Upper lobe of left lung (tissue), 4 donors: ENCODE measurements at regions not wholly inside any gene's neighbourhood (a gene's known extent, or its start where the extent isn't known, plus 50 kb on each side); places are given as distances from the start of the nearest gene placed in this dataset.

ENCODE experiments used
- CTCF ChIP-seq, 6 experiments: fragments of 450-650 bp in 4 of 6; fragments of 200-600 bp in 2 of 6; sonication (generic) in 2 of 6; IDR thresholded peaks; one replicate each; pipeline ENCODE4 v1.5.1; 2016 to 2019; ENCODE audit warnings: antibody characterized with exemption in 6 of 6
- POLR2A ChIP-seq, 4 donors: fragments of 450-650 bp; IDR thresholded peaks; one replicate each; pipeline ENCODE4 v1.5.1; 2016 to 2017; ENCODE audit warnings: antibody characterized with exemption in 4 of 4, mild to moderate bottlenecking in 2 of 4
- POLR2AphosphoS5 ChIP-seq, 2 donors: sonication (generic); formaldehyde crosslinking; IDR thresholded peaks; one replicate each; pipeline ENCODE4 v1.5.1; 2017; ENCODE audit warnings: antibody characterized with exemption in 2 of 2

- TF ChIP-seq POLR2A (IDR thresholded peaks at IDR 0.05) (no peak), CTCF (IDR thresholded peaks at IDR 0.05) (no peak), POLR2AphosphoS5 (IDR thresholded peaks at IDR 0.05) (no peak)
Observed at GRCh38 chr4:147400721-147401120, 80.2 kb upstream of the EDNRA start.
